K562 (cell line): ENCODE measurements at regions not wholly inside any gene's neighbourhood (a gene's known extent, or its start where the extent isn't known, plus 50 kb on each side); places are given as distances from the start of the nearest gene placed in this dataset.

Experiments used
- CBX2 ChIP-seq: fragments of 200-600 bp; sonication (generic); IDR thresholded peaks from one replicate; pipeline ENCODE4 v1.6.1; 2012; ENCODE audit warnings: mild to moderate bottlenecking, low read length, inconsistent platforms; ENCODE audit not compliant: insufficient read depth, poor library complexity, severe bottlenecking
- CTCF ChIP-seq, 3 experiments: IDR thresholded peaks in 2 of 3; conservative IDR thresholded peaks in 1 of 3; 2 replicates each; pipeline ENCODE4 v1.5.1; 2011 to 2012; ENCODE audit warnings: low read length in 3 of 3, mild to moderate bottlenecking in 3 of 3, control low read depth in 2 of 3, improper control_type of control experiment in 1 of 3, inconsistent platforms in 1 of 3, low read depth in 1 of 3, mixed read lengths in 1 of 3, moderate library complexity in 1 of 3; ENCODE audit not compliant: insufficient read depth in 2 of 3
- KDM4B ChIP-seq, 2 experiments: fragments of 450-650 bp in 1 of 2; sonication (generic) in 1 of 2; IDR thresholded peaks; 2 replicates each; pipeline ENCODE4 v1.6.1; 2016 to 2017; ENCODE audit warnings: borderline replicate concordance in 2 of 2, antibody characterized with exemption in 1 of 2, low read depth in 1 of 2, mild to moderate bottlenecking in 1 of 2
- PREB ChIP-seq: sonication (generic); formaldehyde crosslinking; IDR thresholded peaks from 2 replicates; pipeline ENCODE4 v1.8.1; 2023; ENCODE audit warnings: mild to moderate bottlenecking, missing genetic modification reagents
- REST ChIP-seq, 2 experiments: fragments of 450-650 bp; formaldehyde crosslinking in 1 of 2; IDR thresholded peaks; 2 replicates each; pipeline versions ENCODE4 v1.4.0 to v1.6.1; 2014 to 2020; ENCODE audit warnings: mild to moderate bottlenecking in 2 of 2, borderline replicate concordance in 1 of 2, low read depth in 1 of 2
- SETDB1 ChIP-seq: IDR thresholded peaks from one replicate; pipeline ENCODE4 v1.6.1; 2012; ENCODE audit warnings: low read length, control low read depth, inconsistent platforms
- SUPT5H ChIP-seq: fragments of 450-650 bp; IDR thresholded peaks from 2 replicates; pipeline ENCODE4 v1.6.1; 2016
- ZNF175 ChIP-seq: fragments of 200-800 bp; sonication (Bioruptor generic); IDR thresholded peaks from 2 replicates; pipeline ENCODE4 v1.6.1; 2016; ENCODE audit warnings: low read depth, mild to moderate bottlenecking, missing genetic modification characterization, missing compliant biosample characterization

- TF ChIP-seq PREB (CRISPR knock-in tag) (no peak), ZNF175 (CRISPR knock-in tag) (no peak), SETDB1 (no peak), KDM4B (IDR thresholded peaks at IDR 0.05; ENCODE audit: borderline replicate concordance in 2 of 2, low read depth in 1 of 2) (no peak), CBX2 (no peak), REST (IDR thresholded peaks at IDR 0.05; ENCODE audit: borderline replicate concordance) (peak; percentile 19; the same call in 1 of the 2 replicates), REST (CRISPR knock-in tag; IDR thresholded peaks at IDR 0.05; ENCODE audit: low read depth) (no peak), SUPT5H (no peak), CTCF (IDR thresholded peaks at IDR 0.05 in 2 of 3, conservative IDR thresholded peaks at IDR 0.05 in 1 of 3; ENCODE audit: insufficient read depth in 2 of 3, low read depth in 1 of 3, low read length in 3 of 3) (peak; percentile 39 to 43 (median 42); a peak in 4 of 6 replicates)
These were observed 234.4 kb upstream of the DAPK1 start (continued) for GRCh38 chr9:87263291-87263690.
